OCI-M2 (cell line): ENCODE measurements at regions not wholly inside any gene's neighbourhood (a gene's known extent, or its start where the extent isn't known, plus 50 kb on each side); places are given as distances from the start of the nearest gene placed in this dataset.
"Not testable (repeated sequence)": the region's sequence is repeated elsewhere in the genome, so short reads cannot be mapped to it uniquely, and the experiment has no call there.

Experiments
- DNase-seq: peaks from one replicate; lab custom pipeline; 2025; ENCODE audit not compliant: unreplicated experiment; lab: John Stamatoyannopoulos, UW

- no peak for DNase-seq
Observed at GRCh38 chr1:229124116-229124515, 146.8 kb upstream of the RAB4A start.

GRCh38 chr1:229124520-229125124 lies 146.3 kb upstream of the RAB4A start:
- no peak for DNase-seq

- no peak for DNase-seq
Observed at GRCh38 chr1:229127301-229127700, 143.6 kb upstream of the RAB4A start.

GRCh38 chr1:229128066-229128608 lies 142.8 kb upstream of the RAB4A start:
- DNase-seq, result no peak

- DNase-seq, result no peak
Observed at GRCh38 chr1:229129301-229130027, 141.4 kb upstream of the RAB4A start.

- DNase-seq, result no peak
Observed at GRCh38 chr1:229130028-229130668, 140.8 kb upstream of the RAB4A start.

GRCh38 chr1:229131243-229132105 lies 139.4 kb upstream of the RAB4A start:
- no peak for DNase-seq

- DNase-seq, result no peak
Observed at GRCh38 chr1:229132106-229132443, 138.8 kb upstream of the RAB4A start.

GRCh38 chr1:229132706-229133105 lies 138.2 kb upstream of the RAB4A start:
- no peak for DNase-seq

GRCh38 chr1:229133151-229133550 lies 137.8 kb upstream of the RAB4A start:
- DNase-seq, result no peak

- DNase-seq, result no peak
Observed at GRCh38 chr1:229133811-229134210, 137.1 kb upstream of the RAB4A start.

- not testable (repeated sequence) for DNase-seq
Observed at GRCh38 chr1:229134381-229135217, 136.3 kb upstream of the RAB4A start.

- no peak for DNase-seq
Observed at GRCh38 chr1:229135773-229136172, 135.1 kb upstream of the RAB4A start.

GRCh38 chr1:229136822-229137221 lies 134.1 kb upstream of the RAB4A start:
- no peak for DNase-seq

GRCh38 chr1:229137271-229137670 lies 133.6 kb upstream of the RAB4A start:
- DNase-seq, result no peak

GRCh38 chr1:229138058-229138457 lies 132.9 kb upstream of the RAB4A start:
- DNase-seq, result no peak

- no peak for DNase-seq
Observed at GRCh38 chr1:229139331-229140118, 131.4 kb upstream of the RAB4A start.

- DNase-seq, result no peak
Observed at GRCh38 chr1:229140119-229140396, 130.9 kb upstream of the RAB4A start.

- no peak for DNase-seq
Observed at GRCh38 chr1:229141271-229141670, 129.6 kb upstream of the RAB4A start.
